ENCODE measurements at regions not wholly inside any gene's neighbourhood (a gene's known extent, or its start where the extent isn't known, plus 50 kb on each side); places are given as distances from the start of the nearest gene placed in this dataset.

DNA sequence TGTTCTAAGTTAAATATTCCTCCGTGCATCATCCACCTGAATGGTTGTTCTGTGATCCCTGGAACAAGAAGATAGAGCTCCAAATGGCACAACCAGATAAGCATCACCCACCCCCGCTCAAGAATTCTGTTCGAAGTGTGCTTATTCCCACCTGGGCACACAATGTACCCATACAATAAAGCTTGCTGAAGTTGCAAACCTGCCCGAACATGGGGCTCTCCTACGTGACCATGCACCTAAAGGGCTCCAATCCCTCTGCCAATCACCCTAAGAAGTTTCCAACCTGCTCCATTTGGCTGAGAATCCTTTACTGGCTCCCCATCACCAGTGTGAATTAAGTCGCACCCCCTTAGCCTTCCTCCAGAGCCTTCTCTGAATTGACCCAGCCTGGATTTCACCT lies 1157.4 kb downstream of the TBC1D22A start:
- DNase-seq (ENCODE audit: low spot score) = no peak
- Histone ChIP-seq H3K27ac (no peak overlapping the region), H3K4me3 (no peak overlapping the region)
- TF ChIP-seq, protein P1, sequence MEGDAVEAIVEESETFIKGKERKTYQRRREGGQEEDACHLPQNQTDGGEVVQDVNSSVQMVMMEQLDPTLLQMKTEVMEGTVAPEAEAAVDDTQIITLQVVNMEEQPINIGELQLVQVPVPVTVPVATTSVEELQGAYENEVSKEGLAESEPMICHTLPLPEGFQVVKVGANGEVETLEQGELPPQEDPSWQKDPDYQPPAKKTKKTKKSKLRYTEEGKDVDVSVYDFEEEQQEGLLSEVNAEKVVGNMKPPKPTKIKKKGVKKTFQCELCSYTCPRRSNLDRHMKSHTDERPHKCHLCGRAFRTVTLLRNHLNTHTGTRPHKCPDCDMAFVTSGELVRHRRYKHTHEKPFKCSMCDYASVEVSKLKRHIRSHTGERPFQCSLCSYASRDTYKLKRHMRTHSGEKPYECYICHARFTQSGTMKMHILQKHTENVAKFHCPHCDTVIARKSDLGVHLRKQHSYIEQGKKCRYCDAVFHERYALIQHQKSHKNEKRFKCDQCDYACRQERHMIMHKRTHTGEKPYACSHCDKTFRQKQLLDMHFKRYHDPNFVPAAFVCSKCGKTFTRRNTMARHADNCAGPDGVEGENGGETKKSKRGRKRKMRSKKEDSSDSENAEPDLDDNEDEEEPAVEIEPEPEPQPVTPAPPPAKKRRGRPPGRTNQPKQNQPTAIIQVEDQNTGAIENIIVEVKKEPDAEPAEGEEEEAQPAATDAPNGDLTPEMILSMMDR (IDR thresholded peaks at IDR 0.05) = no peak

DNA sequence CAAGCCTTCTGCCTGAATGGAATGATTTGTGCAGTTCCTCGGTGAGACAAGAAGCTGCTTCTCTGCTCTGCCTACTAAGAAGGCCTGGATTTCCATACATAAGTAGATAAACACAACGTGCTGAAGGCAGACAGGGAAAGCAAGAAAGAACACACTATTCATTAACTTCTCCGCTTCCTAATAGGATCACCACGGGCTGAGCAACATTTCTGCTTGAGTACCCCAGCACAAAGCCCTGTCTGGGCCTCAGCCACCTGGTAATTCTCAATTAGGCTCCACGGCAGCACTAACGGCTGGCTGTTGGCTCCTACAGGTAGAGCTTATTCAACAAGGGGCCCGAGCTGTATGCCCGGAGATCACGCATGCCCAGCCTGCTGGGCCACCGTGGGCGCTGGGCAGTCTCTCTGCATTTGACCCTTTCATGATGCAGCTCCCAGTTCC lies 1156.6 kb downstream of the TBC1D22A start:
- H3K27ac ChIP-seq = no peak overlapping the region
- no peak overlapping the region for H3K4me3 ChIP-seq
- no peak for DNase-seq (ENCODE audit: low spot score)
- TF ChIP-seq, protein P1 (IDR thresholded peaks at IDR 0.05) = no peak

DNA sequence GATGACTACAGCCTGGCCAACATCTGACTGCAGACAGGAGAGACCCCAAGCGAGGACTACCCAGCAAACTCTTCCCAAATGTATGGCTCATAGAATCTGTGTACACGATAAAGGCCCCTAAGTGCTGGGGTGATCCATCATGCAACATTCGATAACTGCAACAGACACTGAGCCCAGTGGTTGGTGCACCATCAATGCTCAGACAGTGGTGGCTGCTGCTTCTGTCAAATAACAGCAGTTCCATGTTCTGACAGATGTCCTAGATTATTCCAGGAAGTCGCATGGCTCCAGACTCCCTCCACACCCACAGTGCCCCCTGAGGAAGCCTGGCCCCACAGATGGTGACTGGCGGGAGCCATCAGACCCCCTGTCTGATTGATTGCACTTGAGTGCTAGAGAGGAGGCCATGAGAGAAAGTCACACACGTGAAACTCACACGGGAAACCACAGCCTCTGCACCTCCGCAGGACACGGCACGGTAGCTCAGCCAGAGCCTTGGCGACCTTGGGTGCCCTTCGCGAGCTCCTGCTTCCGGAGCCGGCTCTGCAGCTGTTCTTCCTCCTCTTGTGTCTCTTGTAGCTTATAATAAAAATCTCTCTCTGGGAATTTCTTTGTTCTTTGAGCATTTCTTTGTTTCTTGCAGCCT lies 1155.9 kb downstream of the TBC1D22A start:
- TF ChIP-seq, protein P1 (IDR thresholded peaks at IDR 0.05) = no peak
- Histone ChIP-seq H3K4me3 (no peak overlapping the region), H3K27ac (no peak overlapping the region)
- DNase-seq (ENCODE audit: low spot score) = no peak

DNA sequence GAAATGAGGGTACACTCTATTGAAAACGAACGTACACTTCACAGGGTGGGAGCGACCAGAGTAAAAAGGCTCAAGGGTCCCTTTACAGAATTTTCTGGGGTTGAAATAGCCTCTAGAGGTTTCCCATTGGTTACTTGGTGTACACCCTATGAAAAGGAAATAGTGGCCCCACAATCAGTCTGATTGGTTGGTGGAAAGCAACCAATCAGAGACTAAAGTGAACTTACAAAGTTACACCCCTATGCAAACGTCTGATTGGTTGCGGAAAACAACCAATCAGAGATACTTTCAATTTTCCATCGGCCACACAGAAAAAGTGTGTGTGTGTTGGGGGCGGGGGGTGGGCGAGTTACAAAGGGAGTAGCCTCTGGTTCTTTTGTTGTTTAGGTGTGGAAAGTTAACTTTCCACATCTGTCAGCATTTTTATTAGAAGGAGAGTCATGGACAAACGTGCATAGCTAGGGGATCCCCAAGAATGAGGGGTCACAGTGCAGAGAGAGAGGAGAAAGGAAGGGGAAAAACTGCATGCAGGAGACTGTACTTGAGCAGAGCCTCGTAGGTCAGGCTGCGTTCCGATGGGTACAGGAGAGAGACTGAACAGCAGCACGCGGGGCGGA lies 1152.1 kb downstream of the TBC1D22A start:
- DNase-seq (ENCODE audit: low spot score) = no peak
- TF ChIP-seq, protein P1 (IDR thresholded peaks at IDR 0.05) = no peak
- H3K27ac ChIP-seq = no peak overlapping the region
- H3K4me3 ChIP-seq = no peak overlapping the region

DNA sequence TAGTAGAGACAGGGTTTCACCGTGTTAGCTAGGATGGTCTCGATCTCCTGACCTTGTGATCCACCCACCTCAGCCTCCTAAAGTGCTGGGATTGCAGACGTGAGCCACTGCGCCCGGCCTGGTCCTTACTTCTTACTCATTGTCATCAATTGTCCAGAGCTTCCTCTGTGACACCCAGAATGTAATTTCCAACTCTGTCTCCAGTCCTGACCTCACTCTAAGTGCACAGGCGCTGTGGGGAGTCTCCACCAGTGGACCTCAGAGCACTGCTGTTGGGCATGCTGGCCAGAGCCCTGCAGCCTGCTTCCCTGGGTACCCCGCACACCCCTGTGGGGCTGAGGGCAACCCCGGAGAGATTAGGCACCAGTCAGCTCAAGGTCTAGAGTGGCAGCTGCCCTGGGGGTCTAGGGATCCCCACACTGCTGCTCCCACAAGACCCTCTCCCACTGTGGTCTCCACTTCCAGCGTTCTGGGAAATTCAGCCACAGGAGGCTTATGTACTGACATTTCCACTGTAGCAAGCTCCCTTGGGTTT lies 1140.3 kb downstream of the TBC1D22A start:
- Histone ChIP-seq H3K27ac (no peak overlapping the region), H3K4me3 (no peak overlapping the region)
- TF ChIP-seq, protein P1 (IDR thresholded peaks at IDR 0.05) = no peak
- no peak for DNase-seq (ENCODE audit: low spot score)

DNA sequence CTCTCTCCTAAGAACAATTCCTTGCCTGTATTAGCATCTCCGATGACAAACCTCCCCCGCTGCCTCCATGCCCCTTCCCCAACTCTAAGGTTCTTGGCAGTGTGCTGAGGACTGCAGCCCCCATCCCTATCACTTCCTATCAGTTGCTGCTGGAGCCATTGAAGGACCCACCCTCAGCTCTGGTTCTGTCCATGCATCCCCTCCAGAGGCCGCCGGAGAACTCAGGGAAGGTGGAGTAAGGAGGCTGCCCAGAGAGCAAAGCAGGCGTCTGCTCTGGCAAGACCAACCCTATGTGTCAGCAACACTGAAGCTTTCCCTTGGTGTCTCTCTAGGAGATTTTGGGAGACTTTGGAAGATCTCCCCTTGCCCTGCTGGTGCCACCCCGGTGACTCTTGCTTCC lies 1139.5 kb downstream of the TBC1D22A start:
- no peak overlapping the region for H3K4me3 ChIP-seq
- no peak for DNase-seq (ENCODE audit: low spot score)
- no peak overlapping the region for H3K27ac ChIP-seq
- TF ChIP-seq, protein P1 (IDR thresholded peaks at IDR 0.05) = no peak

DNA sequence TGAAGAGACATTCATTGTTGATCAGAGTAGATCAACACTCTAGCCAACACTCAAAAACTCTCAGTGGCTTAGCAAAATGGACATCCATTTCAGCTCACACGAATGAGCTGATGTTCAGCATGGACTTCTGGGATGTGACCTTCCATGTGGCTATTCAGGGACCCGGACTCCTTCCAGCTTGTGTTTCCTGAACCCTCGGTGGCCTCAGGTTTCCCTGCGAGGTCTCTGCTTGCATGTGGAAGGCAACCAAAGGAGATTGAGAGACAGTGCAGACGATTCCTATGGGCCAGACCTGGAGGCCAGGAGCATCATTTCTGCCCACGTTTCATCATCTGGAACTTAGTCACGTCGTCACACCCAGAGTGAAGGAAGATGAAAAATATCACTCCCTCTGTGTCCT lies 1137.4 kb downstream of the TBC1D22A start:
- no peak overlapping the region for H3K4me3 ChIP-seq
- DNase-seq (ENCODE audit: low spot score) = no peak
- TF ChIP-seq, protein P1 (IDR thresholded peaks at IDR 0.05) = no peak
- no peak overlapping the region for H3K27ac ChIP-seq
